ENCODE measurements at regions not wholly inside any gene's neighbourhood (a gene's known extent, or its start where the extent isn't known, plus 50 kb on each side); places are given as distances from the start of the nearest gene placed in this dataset.

GRCh38 chr9:13388157-13388556, 108.7 kb upstream of the MPDZ start:
- DNase-seq (ENCODE audit: extremely low spot score) = no peak
- TF ChIP-seq FOXA1 (IDR thresholded peaks at IDR 0.05) (no peak), ARNT (IDR thresholded peaks at IDR 0.05) (no peak), ZNF384 (IDR thresholded peaks at IDR 0.05) (no peak), HDGF (IDR thresholded peaks at IDR 0.05; ENCODE audit: borderline replicate concordance) (no peak), SP1 (IDR thresholded peaks at IDR 0.05) (no peak), FOXK2 (IDR thresholded peaks at IDR 0.05) (no peak), SUZ12 (IDR thresholded peaks at IDR 0.05) (no peak), FOXM1 (IDR thresholded peaks at IDR 0.05; ENCODE audit: borderline replicate concordance) (no peak), PKNOX1 (IDR thresholded peaks at IDR 0.05) (no peak), ELF4 (IDR thresholded peaks at IDR 0.05) (no peak), NFRKB (IDR thresholded peaks at IDR 0.05) (no peak), CTBP1 (IDR thresholded peaks at IDR 0.05; ENCODE audit: borderline replicate concordance) (no peak), L3MBTL2 (conservative IDR thresholded peaks at IDR 0.05) (no peak), BHLHE40 (IDR thresholded peaks at IDR 0.05; ENCODE audit: borderline replicate concordance) (no peak), TARDBP (IDR thresholded peaks at IDR 0.05) (no peak), LEF1 (IDR thresholded peaks at IDR 0.05; ENCODE audit: borderline replicate concordance) (no peak)
- ChIA-PET POLR2A (no interaction called here), CTCF (no interaction called here)

GRCh38 chr9:13387734-13388067, 108.2 kb upstream of the MPDZ start:
- DNase-seq (ENCODE audit: extremely low spot score) = no peak
- TF ChIP-seq CTBP1 (IDR thresholded peaks at IDR 0.05; ENCODE audit: borderline replicate concordance) (no peak), HDGF (IDR thresholded peaks at IDR 0.05; ENCODE audit: borderline replicate concordance) (no peak), SUZ12 (IDR thresholded peaks at IDR 0.05) (no peak), BHLHE40 (IDR thresholded peaks at IDR 0.05; ENCODE audit: borderline replicate concordance) (no peak), FOXK2 (IDR thresholded peaks at IDR 0.05) (no peak), FOXA1 (IDR thresholded peaks at IDR 0.05) (no peak), LEF1 (IDR thresholded peaks at IDR 0.05; ENCODE audit: borderline replicate concordance) (no peak), ELF4 (IDR thresholded peaks at IDR 0.05) (no peak), SP1 (IDR thresholded peaks at IDR 0.05) (no peak), NFRKB (IDR thresholded peaks at IDR 0.05) (no peak), TARDBP (IDR thresholded peaks at IDR 0.05) (no peak), FOXM1 (IDR thresholded peaks at IDR 0.05; ENCODE audit: borderline replicate concordance) (no peak), L3MBTL2 (conservative IDR thresholded peaks at IDR 0.05) (no peak), ARNT (IDR thresholded peaks at IDR 0.05) (no peak), PKNOX1 (IDR thresholded peaks at IDR 0.05) (no peak)
- ChIA-PET CTCF (no interaction called here), POLR2A (no interaction called here)

GRCh38 chr9:13386935-13387733, 107.6 kb upstream of the MPDZ start:
- POLR2A ChIA-PET = no interaction called here

GRCh38 chr9:13386316-13386715, 106.8 kb upstream of the MPDZ start:
- TF ChIP-seq L3MBTL2 (conservative IDR thresholded peaks at IDR 0.05) = no peak
- no peak for TF ChIP-seq ELF4 (IDR thresholded peaks at IDR 0.05)
- no peak for TF ChIP-seq ARNT (IDR thresholded peaks at IDR 0.05)
- no peak for TF ChIP-seq TARDBP (IDR thresholded peaks at IDR 0.05)
- TF ChIP-seq LEF1 (IDR thresholded peaks at IDR 0.05; ENCODE audit: borderline replicate concordance) = no peak
- TF ChIP-seq BHLHE40 (IDR thresholded peaks at IDR 0.05; ENCODE audit: borderline replicate concordance) = no peak
- TF ChIP-seq CTBP1 (IDR thresholded peaks at IDR 0.05; ENCODE audit: borderline replicate concordance) = no peak
- TF ChIP-seq ZNF384 (IDR thresholded peaks at IDR 0.05) = no peak
- no peak for TF ChIP-seq FOXM1 (IDR thresholded peaks at IDR 0.05; ENCODE audit: borderline replicate concordance)
- no peak for TF ChIP-seq NFRKB (IDR thresholded peaks at IDR 0.05)
- TF ChIP-seq PKNOX1 (IDR thresholded peaks at IDR 0.05) = no peak
- no peak for TF ChIP-seq FOXA1 (IDR thresholded peaks at IDR 0.05)
- POLR2A ChIA-PET = no interaction called here
- CTCF ChIA-PET = no interaction called here
- DNase-seq (ENCODE audit: extremely low spot score) = no peak

More at GRCh38 chr9:13386935-13387733, 107.6 kb upstream of the MPDZ start:
- CTCF ChIA-PET = no interaction called here
- TF ChIP-seq FOXK2 (IDR thresholded peaks at IDR 0.05) = no peak
- TF ChIP-seq LEF1 (IDR thresholded peaks at IDR 0.05; ENCODE audit: borderline replicate concordance) = no peak
- no peak for TF ChIP-seq FOXM1 (IDR thresholded peaks at IDR 0.05; ENCODE audit: borderline replicate concordance)
- TF ChIP-seq ARNT (IDR thresholded peaks at IDR 0.05) = no peak
- TF ChIP-seq ELF4 (IDR thresholded peaks at IDR 0.05) = no peak
- TF ChIP-seq SP1 (IDR thresholded peaks at IDR 0.05) = no peak
- TF ChIP-seq BHLHE40 (IDR thresholded peaks at IDR 0.05; ENCODE audit: borderline replicate concordance) = no peak
- no peak for TF ChIP-seq FOXA1 (IDR thresholded peaks at IDR 0.05)
- TF ChIP-seq NFRKB (IDR thresholded peaks at IDR 0.05) = no peak
- TF ChIP-seq TARDBP (IDR thresholded peaks at IDR 0.05) = no peak
- TF ChIP-seq HDGF (IDR thresholded peaks at IDR 0.05; ENCODE audit: borderline replicate concordance) = no peak
- DNase-seq (ENCODE audit: extremely low spot score) = no peak

- ChIA-PET CTCF (no interaction called here), POLR2A (no interaction called here)
- no peak for DNase-seq (ENCODE audit: extremely low spot score)
- TF ChIP-seq HDGF (IDR thresholded peaks at IDR 0.05; ENCODE audit: borderline replicate concordance) (no peak), ARNT (IDR thresholded peaks at IDR 0.05) (no peak), LEF1 (IDR thresholded peaks at IDR 0.05; ENCODE audit: borderline replicate concordance) (no peak), L3MBTL2 (conservative IDR thresholded peaks at IDR 0.05) (no peak), NFRKB (IDR thresholded peaks at IDR 0.05) (no peak), SUZ12 (IDR thresholded peaks at IDR 0.05) (no peak), BHLHE40 (IDR thresholded peaks at IDR 0.05; ENCODE audit: borderline replicate concordance) (no peak)
Observed at GRCh38 chr9:13383855-13384254, 104.4 kb upstream of the MPDZ start.

GRCh38 chr9:13383216-13383615, 103.7 kb upstream of the MPDZ start:
- DNase-seq (ENCODE audit: extremely low spot score) = no peak
- CTCF ChIA-PET = no interaction called here
- POLR2A ChIA-PET = no interaction called here
- TF ChIP-seq SP1 (IDR thresholded peaks at IDR 0.05) = no peak
- TF ChIP-seq FOXA1 (IDR thresholded peaks at IDR 0.05) = no peak
- TF ChIP-seq ZNF384 (IDR thresholded peaks at IDR 0.05) = no peak
- TF ChIP-seq CTBP1 (IDR thresholded peaks at IDR 0.05; ENCODE audit: borderline replicate concordance) = no peak
- no peak for TF ChIP-seq LEF1 (IDR thresholded peaks at IDR 0.05; ENCODE audit: borderline replicate concordance)
- no peak for TF ChIP-seq BHLHE40 (IDR thresholded peaks at IDR 0.05; ENCODE audit: borderline replicate concordance)
- TF ChIP-seq FOXM1 (IDR thresholded peaks at IDR 0.05; ENCODE audit: borderline replicate concordance) = no peak
- no peak for TF ChIP-seq HDGF (IDR thresholded peaks at IDR 0.05; ENCODE audit: borderline replicate concordance)
- TF ChIP-seq NFRKB (IDR thresholded peaks at IDR 0.05) = no peak
- TF ChIP-seq L3MBTL2 (conservative IDR thresholded peaks at IDR 0.05) = no peak
- TF ChIP-seq FOXK2 (IDR thresholded peaks at IDR 0.05) = no peak
- no peak for TF ChIP-seq SUZ12 (IDR thresholded peaks at IDR 0.05)
- no peak for TF ChIP-seq TARDBP (IDR thresholded peaks at IDR 0.05)
- no peak for TF ChIP-seq ARNT (IDR thresholded peaks at IDR 0.05)
- TF ChIP-seq PKNOX1 (IDR thresholded peaks at IDR 0.05) = no peak
- TF ChIP-seq ELF4 (IDR thresholded peaks at IDR 0.05) = no peak

All from HEK293T (cell line).